WTC11 (cell line): ENCODE measurements at regions not wholly inside any gene's neighbourhood (a gene's known extent, or its start where the extent isn't known, plus 50 kb on each side); places are given as distances from the start of the nearest gene placed in this dataset.

Source experiments
- ATAC-seq: fragments of 200-7000 bp; cut with Tn5 transposase; 2 replicates; pipeline ENCODE4 v1.10.0; 2021; ENCODE audit warnings: mild to moderate bottlenecking, moderate library complexity
- CTCF ChIA-PET: fragments of 300-600 bp; sonication (Branson Sonifier 250); formaldehyde crosslinking; loops from one replicate; lab custom pipeline; 2021; ENCODE audit warnings: antibody characterized with exemption; lab: Charles Lee
- POLR2A ChIA-PET: fragments of 350-600 bp; sonication (Branson Sonifier 250); formaldehyde crosslinking; loops from one replicate; lab custom pipeline; 2021; ENCODE audit warnings: antibody characterized with exemption; lab: Charles Lee
- DNase-seq: peaks from one replicate; pipeline ENCODE4 v3.0.0; 2021; ENCODE audit warnings: low spot score
- H3K27ac Mint-ChIP-seq: 2 replicates; pipeline ENCODE4 v1.8.0; 2021; ENCODE audit warnings: mixed read lengths
- H3K27me3 Mint-ChIP-seq: 2 replicates; pipeline ENCODE4 v1.8.0; 2021; ENCODE audit warnings: low read depth, mild to moderate bottlenecking, moderate library complexity, mixed read lengths
- H3K36me3 Mint-ChIP-seq: 2 replicates; pipeline ENCODE4 v1.8.0; 2021; ENCODE audit warnings: mixed read lengths
- H3K4me1 Mint-ChIP-seq: 2 replicates; pipeline ENCODE4 v1.8.0; 2022; ENCODE audit warnings: mixed read lengths
- H3K4me3 Mint-ChIP-seq: 2 replicates; pipeline ENCODE4 v1.8.0; 2021; ENCODE audit warnings: mild to moderate bottlenecking, moderate library complexity, mixed read lengths
- H3K9me3 Mint-ChIP-seq: 2 replicates; pipeline ENCODE4 v1.8.0; 2021; ENCODE audit warnings: mixed read lengths
- AFF4 ChIP-seq: sonication (generic); formaldehyde crosslinking; IDR thresholded peaks from 2 replicates; pipeline ENCODE4 v1.8.1; 2023; ENCODE audit warnings: mild to moderate bottlenecking, missing genetic modification reagents, borderline replicate concordance
- AR ChIP-seq: fragments of 250-450 bp; sonication (Bioruptor Pico); IDR thresholded peaks from 2 replicates; pipeline ENCODE4 v1.9.0; 2021; ENCODE audit warnings: mild to moderate bottlenecking
- ELF4 ChIP-seq: sonication (generic); formaldehyde crosslinking; IDR thresholded peaks from 2 replicates; pipeline ENCODE4 v1.8.1; 2022; ENCODE audit warnings: low read depth, mild to moderate bottlenecking, moderate library complexity, missing genetic modification reagents
- GABPB1 ChIP-seq: sonication (generic); formaldehyde crosslinking; IDR thresholded peaks from 2 replicates; pipeline ENCODE4 v1.8.1; 2023; ENCODE audit warnings: mild to moderate bottlenecking, missing genetic modification reagents
- GRHL2 ChIP-seq: fragments of 250-450 bp; sonication (Bioruptor Pico); IDR thresholded peaks from 2 replicates; pipeline ENCODE4 v1.8.0; 2022; ENCODE audit warnings: mild to moderate bottlenecking, moderate library complexity; ENCODE audit not compliant: insufficient replicate concordance, severe bottlenecking
- IRF1 ChIP-seq: sonication (generic); formaldehyde crosslinking; IDR thresholded peaks from 2 replicates; pipeline ENCODE4 v1.8.0; 2023; ENCODE audit warnings: missing genetic modification reagents
- MXD4 ChIP-seq: fragments of 250-450 bp; sonication (Bioruptor Pico); IDR thresholded peaks from 2 replicates; pipeline ENCODE4 v1.8.0; 2021; ENCODE audit warnings: mild to moderate bottlenecking, moderate library complexity, borderline replicate concordance
- NFE2L1 ChIP-seq: sonication (generic); formaldehyde crosslinking; IDR thresholded peaks from 2 replicates; pipeline ENCODE4 v1.8.1; 2023; ENCODE audit warnings: missing genetic modification reagents
- NFYB ChIP-seq: sonication (generic); formaldehyde crosslinking; conservative IDR thresholded peaks from 2 replicates; pipeline ENCODE4 v1.8.0; 2022; ENCODE audit warnings: low read depth, missing genetic modification reagents
- NR3C1 ChIP-seq: sonication (generic); formaldehyde crosslinking; conservative IDR thresholded peaks from 2 replicates; pipeline ENCODE4 v1.8.1; 2023; ENCODE audit warnings: low read depth, mild to moderate bottlenecking, missing genetic modification reagents
- OVOL2 ChIP-seq: fragments of 250-450 bp; sonication (Bioruptor Pico); IDR thresholded peaks from 2 replicates; pipeline ENCODE4 v1.9.0; 2021; ENCODE audit warnings: mild to moderate bottlenecking, borderline replicate concordance
- RELA ChIP-seq: sonication (generic); formaldehyde crosslinking; IDR thresholded peaks from 2 replicates; pipeline ENCODE4 v1.8.1; 2022; ENCODE audit warnings: missing genetic modification reagents, mild to moderate bottlenecking, borderline replicate concordance
- TCF7 ChIP-seq: sonication (generic); formaldehyde crosslinking; IDR thresholded peaks from 2 replicates; pipeline ENCODE4 v1.8.0; 2022; ENCODE audit warnings: mild to moderate bottlenecking, low read depth, missing genetic modification reagents, moderate library complexity
- TEAD1 ChIP-seq: sonication (generic); formaldehyde crosslinking; IDR thresholded peaks from 2 replicates; pipeline ENCODE4 v1.8.0; 2022; ENCODE audit warnings: mild to moderate bottlenecking, missing genetic modification reagents
- TP53 ChIP-seq: sonication (generic); formaldehyde crosslinking; IDR thresholded peaks from 2 replicates; pipeline ENCODE4 v1.8.1; 2023; ENCODE audit warnings: mild to moderate bottlenecking, missing genetic modification reagents
- ZNF232 ChIP-seq: sonication (generic); formaldehyde crosslinking; IDR thresholded peaks from 2 replicates; pipeline ENCODE4 v1.8.0; 2022; ENCODE audit warnings: mild to moderate bottlenecking, missing genetic modification reagents
- TF ChIP-seq, protein P1 (sequence below): sonication (generic); formaldehyde crosslinking; conservative IDR thresholded peaks from 2 replicates; pipeline ENCODE4 v1.8.1; 2022; ENCODE audit warnings: mild to moderate bottlenecking, missing genetic modification reagents
- TF ChIP-seq, protein P2 (sequence below): sonication (generic); formaldehyde crosslinking; IDR thresholded peaks from 2 replicates; pipeline ENCODE4 v1.8.1; 2022; ENCODE audit warnings: low read depth, missing genetic modification reagents, borderline replicate concordance
- TF ChIP-seq, protein P3 (sequence below): sonication (generic); formaldehyde crosslinking; IDR thresholded peaks from 2 replicates; pipeline ENCODE4 v1.8.1; 2022; ENCODE audit warnings: mild to moderate bottlenecking, moderate library complexity, missing genetic modification reagents
- TF ChIP-seq, protein P4 (sequence below): sonication (generic); formaldehyde crosslinking; IDR thresholded peaks from 2 replicates; pipeline ENCODE4 v1.8.1; 2022; ENCODE audit warnings: missing genetic modification reagents, borderline replicate concordance

GRCh38 chr7:41136551-41136950 is 566.3 kb downstream of the INHBA start:
- no peak overlapping the region for H3K27ac Mint-ChIP-seq
- H3K4me1 Mint-ChIP-seq, result peaks cover 17% of the 10 kb centered on the region
- POLR2A ChIA-PET, result no interaction called here
- TF ChIP-seq, protein P1, sequence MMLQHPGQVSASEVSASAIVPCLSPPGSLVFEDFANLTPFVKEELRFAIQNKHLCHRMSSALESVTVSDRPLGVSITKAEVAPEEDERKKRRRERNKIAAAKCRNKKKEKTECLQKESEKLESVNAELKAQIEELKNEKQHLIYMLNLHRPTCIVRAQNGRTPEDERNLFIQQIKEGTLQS (CRISPR knock-in tag), result no peak
- TF ChIP-seq NFE2L1 (CRISPR knock-in tag) (no peak), TEAD1 (CRISPR knock-in tag) (no peak), ZNF232 (no peak), MXD4 (CRISPR knock-in tag) (no peak), RELA (CRISPR knock-in tag) (no peak), GRHL2 (CRISPR knock-in tag) (no peak), ELF4 (CRISPR knock-in tag) (no peak), TP53 (CRISPR knock-in tag) (no peak), OVOL2 (CRISPR knock-in tag) (no peak), AR (CRISPR knock-in tag) (no peak), AFF4 (CRISPR knock-in tag) (no peak), TCF7 (no peak), NR3C1 (no peak), GABPB1 (CRISPR knock-in tag) (no peak), NFYB (no peak), IRF1 (CRISPR knock-in tag) (no peak)
- TF ChIP-seq, protein P2, sequence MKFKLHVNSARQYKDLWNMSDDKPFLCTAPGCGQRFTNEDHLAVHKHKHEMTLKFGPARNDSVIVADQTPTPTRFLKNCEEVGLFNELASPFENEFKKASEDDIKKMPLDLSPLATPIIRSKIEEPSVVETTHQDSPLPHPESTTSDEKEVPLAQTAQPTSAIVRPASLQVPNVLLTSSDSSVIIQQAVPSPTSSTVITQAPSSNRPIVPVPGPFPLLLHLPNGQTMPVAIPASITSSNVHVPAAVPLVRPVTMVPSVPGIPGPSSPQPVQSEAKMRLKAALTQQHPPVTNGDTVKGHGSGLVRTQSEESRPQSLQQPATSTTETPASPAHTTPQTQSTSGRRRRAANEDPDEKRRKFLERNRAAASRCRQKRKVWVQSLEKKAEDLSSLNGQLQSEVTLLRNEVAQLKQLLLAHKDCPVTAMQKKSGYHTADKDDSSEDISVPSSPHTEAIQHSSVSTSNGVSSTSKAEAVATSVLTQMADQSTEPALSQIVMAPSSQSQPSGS (CRISPR knock-in tag), result no peak
- TF ChIP-seq, protein P3, sequence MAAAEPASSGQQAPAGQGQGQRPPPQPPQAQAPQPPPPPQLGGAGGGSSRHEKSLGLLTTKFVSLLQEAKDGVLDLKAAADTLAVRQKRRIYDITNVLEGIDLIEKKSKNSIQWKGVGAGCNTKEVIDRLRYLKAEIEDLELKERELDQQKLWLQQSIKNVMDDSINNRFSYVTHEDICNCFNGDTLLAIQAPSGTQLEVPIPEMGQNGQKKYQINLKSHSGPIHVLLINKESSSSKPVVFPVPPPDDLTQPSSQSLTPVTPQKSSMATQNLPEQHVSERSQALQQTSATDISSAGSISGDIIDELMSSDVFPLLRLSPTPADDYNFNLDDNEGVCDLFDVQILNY (CRISPR knock-in tag), result no peak
- TF ChIP-seq, protein P4, sequence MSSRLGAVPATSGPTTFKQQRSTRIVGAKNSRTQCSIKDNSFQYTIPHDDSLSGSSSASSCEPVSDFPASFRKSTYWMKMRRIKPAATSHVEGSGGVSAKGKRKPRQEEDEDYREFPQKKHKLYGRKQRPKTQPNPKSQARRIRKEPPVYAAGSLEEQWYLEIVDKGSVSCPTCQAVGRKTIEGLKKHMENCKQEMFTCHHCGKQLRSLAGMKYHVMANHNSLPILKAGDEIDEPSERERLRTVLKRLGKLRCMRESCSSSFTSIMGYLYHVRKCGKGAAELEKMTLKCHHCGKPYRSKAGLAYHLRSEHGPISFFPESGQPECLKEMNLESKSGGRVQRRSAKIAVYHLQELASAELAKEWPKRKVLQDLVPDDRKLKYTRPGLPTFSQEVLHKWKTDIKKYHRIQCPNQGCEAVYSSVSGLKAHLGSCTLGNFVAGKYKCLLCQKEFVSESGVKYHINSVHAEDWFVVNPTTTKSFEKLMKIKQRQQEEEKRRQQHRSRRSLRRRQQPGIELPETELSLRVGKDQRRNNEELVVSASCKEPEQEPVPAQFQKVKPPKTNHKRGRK (CRISPR knock-in tag), result no peak
- TF ChIP-seq, all 79 proteins: peak for 0
- DNase-seq (no peak), ATAC-seq (no peak; the same call in 1 of the 2 replicates)
- Mint-ChIP-seq H3K4me3 (no peak overlapping the region), H3K36me3 (no peaks in the 10 kb centered on the region), H3K27me3 (no peaks in the 10 kb centered on the region), H3K9me3 (no peaks in the 10 kb centered on the region)
- CTCF ChIA-PET, result no interaction called here
